ENCODE measurements at regions not wholly inside any gene's neighbourhood (a gene's known extent, or its start where the extent isn't known, plus 50 kb on each side); places are given as distances from the start of the nearest gene placed in this dataset.
"Not testable (repeated sequence)": the region's sequence is repeated elsewhere in the genome, so short reads cannot be mapped to it uniquely, and the experiment has no call there.

DNA sequence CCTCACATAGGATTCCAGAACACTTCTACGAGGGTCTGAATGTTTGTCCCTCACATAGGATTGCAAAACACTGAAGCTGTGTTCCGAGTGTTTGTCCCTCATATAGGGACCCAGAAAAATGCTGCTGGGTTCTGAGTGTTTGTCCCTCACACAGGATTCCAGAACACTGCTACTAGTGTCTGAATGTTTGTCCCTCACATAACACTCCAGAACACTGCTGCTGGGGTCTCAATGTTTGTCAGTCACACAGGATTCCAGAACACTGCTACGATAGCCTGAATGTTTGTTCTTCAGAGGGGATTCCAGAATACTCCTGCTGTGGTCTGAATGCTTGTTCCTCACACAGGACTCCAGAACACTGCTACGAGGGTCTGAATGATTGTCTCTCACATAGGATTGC, 218.7 kb downstream of the FOXD4L6 start:
- no peak for DNase-seq (ENCODE audit: low read depth in 1 of 2, low spot score in 1 of 2)

DNA sequence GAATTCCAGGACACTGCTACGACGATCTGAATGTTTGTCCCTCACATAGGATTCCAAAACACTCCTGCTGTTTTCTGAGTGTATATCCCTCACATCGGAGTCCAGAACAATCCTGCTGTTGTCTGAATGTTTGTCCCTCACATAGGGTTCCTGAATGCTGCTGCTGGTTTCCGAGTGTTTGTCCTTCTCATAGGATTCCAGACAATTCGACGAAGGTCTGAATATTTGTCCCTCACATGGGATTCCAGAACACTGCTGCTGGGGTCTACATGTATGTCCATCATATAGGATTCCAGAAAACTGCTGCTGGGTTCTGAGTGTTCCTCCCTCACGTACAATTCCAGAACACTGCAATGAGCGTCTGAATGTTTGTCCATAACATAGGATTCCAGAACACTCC, 219.4 kb downstream of the FOXD4L6 start:
- not testable (repeated sequence) for DNase-seq (ENCODE audit: low read depth in 1 of 2, low spot score in 1 of 2)

DNA sequence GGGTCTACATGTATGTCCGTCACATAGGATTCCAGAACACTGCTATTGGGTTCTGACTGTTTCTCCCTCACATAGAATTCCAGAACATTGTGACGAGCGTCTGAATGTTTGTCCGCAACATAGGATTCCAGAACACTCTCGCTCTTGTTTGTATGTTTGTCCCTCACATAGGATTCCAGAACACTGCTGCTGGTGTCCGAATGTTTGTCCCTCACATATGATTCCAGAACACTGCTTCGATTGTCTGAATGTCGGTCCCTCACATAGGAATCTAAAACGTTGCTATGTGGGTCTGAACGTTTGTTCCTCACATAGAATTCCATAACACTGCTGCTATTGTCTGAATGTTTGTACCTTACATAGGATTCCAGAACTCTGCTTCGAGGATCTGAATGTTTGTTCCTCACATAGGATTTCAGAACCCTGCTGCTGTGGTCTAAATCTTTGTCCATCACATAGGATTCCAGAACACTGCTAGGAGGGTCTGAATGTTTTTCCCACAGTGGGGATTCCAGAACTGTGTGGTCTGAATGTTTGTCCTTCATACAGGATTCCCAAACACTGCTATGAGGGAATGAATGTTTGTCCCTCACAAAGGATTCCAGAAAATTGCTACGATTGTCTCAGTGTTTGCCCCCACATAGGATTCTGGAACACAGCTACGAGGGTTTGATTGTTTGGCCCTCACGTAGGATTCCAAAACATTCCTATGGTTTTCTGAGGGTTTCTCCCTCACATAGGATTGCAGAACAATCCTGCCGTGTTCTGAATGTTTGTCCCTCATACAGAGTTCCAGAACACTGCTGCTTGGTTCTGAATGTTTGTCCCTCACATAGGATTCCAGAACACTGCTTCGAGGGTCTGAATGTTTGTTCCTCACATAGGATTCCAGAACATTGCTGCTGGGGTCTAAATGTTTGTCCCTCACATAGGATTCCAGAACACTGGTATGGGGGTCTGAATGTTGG, 220.5 kb downstream of the FOXD4L6 start:
- DNase-seq (ENCODE audit: low read depth in 1 of 2, low spot score in 1 of 2) = no peak

DNA sequence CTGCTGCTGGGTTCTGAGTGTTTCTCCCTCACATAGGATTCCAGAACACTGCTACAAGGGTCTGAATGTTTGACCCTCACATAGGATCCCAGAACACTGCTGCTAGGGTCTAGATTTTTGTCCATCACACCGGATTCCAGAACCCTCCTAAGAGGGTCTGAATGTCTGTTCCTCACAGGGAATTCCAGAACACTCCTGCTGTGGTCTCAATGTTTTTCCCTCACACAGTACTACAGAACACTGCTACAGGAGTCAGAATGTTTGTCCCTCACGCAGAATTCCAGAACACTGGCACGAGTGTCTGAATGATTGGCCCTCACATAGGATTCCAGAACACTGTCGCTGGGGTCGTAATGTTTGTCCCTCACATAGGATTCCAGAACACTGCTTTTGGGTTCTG, 221.6 kb downstream of the FOXD4L6 start:
- not testable (repeated sequence) for DNase-seq (ENCODE audit: low read depth in 1 of 2, low spot score in 1 of 2)

DNA sequence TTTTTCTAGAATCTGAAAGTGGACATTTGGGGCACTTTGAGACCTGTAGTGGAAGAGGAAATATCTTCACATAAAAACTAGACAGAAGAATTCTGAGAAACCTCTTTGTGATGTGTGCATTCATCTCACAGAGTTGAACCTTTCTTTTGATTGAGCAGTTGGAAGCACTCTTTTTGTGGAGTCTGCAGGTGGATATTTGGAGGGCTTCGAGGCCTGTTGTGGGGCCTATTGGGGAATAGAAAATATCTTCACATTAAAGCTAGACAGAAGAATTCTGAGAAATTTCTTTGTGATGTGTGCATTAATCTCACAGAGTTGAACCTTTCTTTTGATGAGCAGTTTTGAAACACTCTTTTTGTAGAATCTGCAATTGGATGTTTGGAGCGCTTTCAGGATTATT, 236.2 kb downstream of the FOXD4L6 start:
- not testable (repeated sequence) for DNase-seq (ENCODE audit: low read depth in 1 of 2, low spot score in 1 of 2)

DNA sequence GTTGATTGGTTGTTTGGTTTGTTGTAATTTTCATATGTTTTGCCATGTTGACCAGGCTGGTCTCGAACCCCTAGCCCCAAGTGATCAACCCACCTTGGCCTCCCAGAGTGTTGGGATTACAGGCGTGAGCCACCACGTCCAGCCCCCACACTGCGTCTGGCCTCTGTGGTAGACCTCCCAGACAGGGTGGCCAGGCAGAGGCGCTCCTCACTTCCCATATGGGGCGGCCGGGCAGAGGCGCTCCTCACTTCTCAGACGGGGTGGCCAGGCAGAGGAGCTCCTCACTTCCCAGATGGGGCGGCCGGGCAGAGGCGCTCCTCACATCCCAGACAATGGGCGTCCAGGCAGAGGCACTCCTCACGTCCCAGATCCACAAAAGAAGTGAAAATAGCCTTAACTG, 242.6 kb downstream of the FOXD4L6 start:
- DNase-seq (ENCODE audit: low read depth in 1 of 2, low spot score in 1 of 2) = not testable (repeated sequence)

DNA sequence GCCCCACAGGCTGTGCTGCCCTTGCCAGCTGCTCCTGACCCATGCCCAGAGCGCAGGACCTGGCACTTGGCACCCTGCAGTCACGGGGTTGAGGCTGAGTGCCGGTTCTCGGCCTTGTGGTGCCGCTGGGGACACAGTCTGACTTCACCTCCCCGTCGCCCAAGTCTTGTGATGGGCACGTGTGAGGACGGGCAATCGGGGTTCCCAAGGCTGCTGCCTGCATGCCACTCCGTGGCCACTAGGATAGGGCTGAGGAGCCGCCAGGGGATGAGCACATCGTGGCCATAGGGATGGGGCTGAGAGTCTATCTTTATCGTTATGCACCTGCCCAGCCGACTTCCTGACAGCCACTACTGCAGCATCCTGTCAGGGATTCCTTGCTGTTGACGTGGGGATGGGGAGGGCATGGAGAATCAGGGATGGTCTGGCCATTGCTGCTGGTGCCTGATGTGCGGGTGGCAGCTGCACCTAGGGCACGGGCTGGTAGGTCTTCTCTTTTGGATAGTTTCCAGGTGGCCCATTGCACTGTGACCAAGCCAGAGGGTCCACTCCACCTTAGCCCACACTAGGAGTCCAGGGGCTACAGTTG, 243.5 kb downstream of the FOXD4L6 start:
- not testable (repeated sequence) for DNase-seq (ENCODE audit: low read depth in 1 of 2, low spot score in 1 of 2)

DNA sequence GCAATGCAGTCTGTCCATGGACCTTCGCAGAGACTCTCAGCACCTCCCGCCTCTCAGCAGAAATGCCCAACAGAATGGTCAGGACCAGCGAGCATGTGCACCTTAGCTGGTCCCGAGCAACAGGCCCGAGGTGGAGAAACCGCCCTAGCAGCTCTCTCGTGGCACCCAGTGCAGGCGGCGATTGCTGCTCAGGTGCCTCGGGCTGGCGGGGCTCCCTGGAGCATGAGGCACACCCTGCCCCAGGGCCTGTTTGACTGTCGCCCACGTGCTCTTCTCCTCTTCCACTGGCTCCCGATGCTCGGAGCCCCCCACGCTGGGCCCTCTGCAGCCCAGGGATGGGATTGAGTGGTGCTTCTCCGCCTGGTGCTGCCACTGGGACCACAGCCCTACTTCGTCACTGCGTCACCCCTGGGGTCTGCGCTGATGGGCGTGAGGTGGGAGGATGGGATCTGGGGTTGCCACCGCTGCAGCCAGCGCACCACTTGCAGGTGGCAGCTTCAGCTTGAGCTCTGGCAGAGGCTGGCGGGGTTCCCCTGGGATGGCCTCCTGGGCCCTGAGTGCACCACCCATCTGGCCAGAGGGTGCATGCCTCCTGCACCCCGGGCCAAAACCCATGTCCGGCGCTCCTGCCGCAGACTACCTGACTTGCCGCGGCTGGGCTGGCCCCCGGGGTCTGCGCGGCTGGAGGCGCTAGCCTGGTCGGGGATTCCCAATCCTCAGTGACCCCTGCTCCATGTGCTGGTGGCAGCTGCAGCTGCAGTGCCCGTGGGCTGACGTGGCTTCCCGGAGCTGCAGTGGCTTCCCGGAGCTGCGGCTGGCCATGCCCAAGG, 244.2 kb downstream of the FOXD4L6 start:
- no peak for DNase-seq (ENCODE audit: low read depth in 1 of 2, low spot score in 1 of 2)

DNA sequence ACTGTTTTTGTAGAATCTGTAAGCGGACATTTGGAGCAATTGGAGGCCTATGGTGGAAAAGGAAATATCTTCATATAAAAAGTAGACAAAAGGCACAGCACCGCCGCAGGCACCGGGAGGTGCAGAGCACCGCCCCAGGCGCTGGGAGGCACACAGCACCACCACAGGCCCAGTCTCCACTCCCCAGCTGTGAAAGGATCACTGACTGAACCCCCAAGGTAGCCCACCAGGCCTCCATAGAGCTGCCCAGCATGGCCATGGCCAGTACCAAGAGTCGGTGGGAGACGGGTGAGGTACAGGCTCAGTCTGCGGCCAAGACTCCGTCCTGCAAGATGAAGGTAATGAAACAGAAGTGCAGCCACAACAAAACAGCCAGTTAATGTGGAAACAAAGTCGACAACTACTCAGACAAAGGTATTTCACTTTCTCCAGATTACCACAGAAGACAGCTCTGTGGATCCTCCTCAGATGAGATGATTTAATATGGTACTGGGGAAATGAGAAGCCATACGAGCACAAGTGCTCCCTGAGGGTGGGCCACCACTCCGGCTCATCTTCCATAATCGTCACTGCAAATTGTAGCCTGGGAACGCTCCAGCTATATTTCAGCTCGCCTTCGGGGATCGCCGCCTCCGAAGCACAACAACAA, 244.9 kb downstream of the FOXD4L6 start:
- DNase-seq (ENCODE audit: low read depth in 1 of 2, low spot score in 1 of 2) = not testable (repeated sequence)

DNA sequence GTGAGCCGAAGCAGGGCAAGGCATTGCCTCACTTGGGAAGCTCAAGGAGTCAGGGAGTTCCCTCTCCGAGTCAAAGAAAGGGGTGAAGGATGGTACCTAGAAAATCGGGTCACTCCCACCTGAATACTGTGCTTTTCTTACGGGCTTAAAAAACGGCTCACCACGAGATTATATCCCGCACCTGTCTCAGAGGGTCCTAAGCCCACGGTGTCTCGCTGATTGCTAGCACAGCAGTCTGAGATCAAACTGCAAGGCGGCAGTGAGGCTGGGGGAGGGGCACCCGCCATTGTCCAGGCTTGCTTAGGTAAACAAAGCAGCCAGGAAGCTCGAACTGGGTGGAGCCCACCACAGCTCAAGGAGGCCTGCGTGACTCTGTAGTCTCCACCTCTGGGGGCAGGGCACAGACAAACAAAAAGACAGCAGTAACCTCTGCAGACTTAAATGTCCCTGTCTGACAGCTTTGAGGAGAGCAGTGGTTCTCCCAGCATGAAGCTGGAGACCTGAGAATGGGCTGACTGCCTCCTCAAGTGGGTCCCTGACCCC, 254.7 kb downstream of the FOXD4L6 start:
- DNase-seq (ENCODE audit: low read depth in 1 of 2, low spot score in 1 of 2) = not testable (repeated sequence)

DNA sequence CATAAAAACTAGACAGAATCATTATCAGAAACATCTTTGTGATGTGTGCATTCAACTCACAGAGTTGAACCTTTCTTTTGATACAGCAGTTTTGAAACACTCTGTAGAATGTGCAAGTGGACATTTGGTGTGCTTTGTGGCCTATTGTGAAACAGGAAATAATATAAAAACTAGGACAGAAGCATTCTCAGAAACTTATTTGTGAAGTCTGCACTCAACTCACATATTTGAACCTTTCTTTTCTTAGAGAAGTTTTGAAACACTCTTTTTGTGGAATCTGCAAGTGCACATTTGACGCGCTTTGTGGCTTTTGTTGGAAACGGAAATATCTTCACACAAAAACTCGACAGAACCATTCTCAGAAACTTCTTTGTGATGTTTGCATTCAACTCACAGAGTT, 260.0 kb downstream of the FOXD4L6 start:
- DNase-seq (ENCODE audit: low read depth in 1 of 2, low spot score in 1 of 2) = not testable (repeated sequence)

Data from activated T-helper 1 cell treated with anti-CD3 and anti-CD28 coated beads, Interleukin-2, amount 50 U/mL, for 16 hours (primary cell).